HG03521 (cell line): ENCODE measurements at regions not wholly inside any gene's neighbourhood (a gene's known extent, or its start where the extent isn't known, plus 50 kb on each side); places are given as distances from the start of the nearest gene placed in this dataset.
"Not testable (repeated sequence)": the region's sequence is repeated elsewhere in the genome, so short reads cannot be mapped to it uniquely, and the experiment has no call there.

Experiments used
- ATAC-seq: cut with Tn5 transposase; IDR thresholded peaks from one replicate; pipeline ENCODE4 v1.9.1; 2021; ENCODE audit warnings: mild to moderate bottlenecking, moderate library complexity; ENCODE audit not compliant: unreplicated experiment

DNA sequence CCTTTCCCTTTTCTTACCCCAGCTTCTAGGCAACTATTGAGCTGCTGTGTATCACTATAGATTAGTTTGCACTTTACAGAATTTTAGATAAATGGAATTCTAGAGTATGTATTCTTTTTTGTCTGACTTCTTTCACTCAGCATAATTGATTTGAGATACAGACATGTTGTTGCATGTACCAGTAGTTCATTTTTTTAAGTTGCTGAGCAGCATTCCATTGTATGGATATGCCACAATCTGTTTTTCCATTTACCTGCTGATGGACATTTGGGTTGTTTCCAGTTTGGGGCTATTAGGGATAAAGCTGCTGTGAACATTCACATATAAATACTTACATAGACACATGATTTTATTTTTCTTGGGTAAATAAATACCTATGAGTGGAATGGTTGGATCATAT, 135.7 kb downstream of the IGF1 start:
- ATAC-seq: no peak

DNA sequence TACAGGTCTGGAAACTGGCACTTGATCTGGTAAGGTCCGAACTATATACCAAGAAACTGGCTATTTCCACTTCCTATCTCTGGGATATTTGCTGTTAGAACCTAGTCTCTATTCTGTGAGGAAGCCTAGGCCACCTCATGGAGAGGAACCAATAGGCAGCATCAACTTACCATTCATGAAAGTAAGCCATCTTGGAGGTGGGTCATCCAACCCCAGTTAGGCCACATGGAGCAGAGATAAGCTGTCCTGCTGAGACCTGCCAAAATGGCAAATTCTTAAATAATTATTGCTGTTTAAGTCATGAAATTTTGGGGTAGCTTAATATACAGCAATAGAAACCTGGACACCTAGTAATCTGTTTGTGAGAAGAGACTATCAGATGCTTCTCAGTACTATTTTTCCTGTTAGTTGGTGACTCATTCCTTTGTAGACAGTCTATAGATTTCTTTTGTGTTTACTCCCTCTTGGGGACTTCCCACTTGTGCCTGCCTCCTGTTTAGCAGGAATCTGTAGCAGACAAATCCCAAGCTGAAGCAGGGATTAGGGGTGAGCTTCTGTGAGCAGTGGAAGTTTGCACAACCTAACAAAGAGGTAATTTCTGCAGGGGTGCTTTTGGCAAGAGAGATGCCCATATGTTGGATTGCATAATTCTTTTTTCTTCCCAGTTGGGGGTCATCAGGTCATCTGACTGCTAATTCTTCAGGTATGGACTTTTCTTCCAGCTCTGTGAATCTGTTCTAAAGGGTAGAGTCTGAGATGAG, 136.8 kb downstream of the IGF1 start:
- no peak for ATAC-seq

DNA sequence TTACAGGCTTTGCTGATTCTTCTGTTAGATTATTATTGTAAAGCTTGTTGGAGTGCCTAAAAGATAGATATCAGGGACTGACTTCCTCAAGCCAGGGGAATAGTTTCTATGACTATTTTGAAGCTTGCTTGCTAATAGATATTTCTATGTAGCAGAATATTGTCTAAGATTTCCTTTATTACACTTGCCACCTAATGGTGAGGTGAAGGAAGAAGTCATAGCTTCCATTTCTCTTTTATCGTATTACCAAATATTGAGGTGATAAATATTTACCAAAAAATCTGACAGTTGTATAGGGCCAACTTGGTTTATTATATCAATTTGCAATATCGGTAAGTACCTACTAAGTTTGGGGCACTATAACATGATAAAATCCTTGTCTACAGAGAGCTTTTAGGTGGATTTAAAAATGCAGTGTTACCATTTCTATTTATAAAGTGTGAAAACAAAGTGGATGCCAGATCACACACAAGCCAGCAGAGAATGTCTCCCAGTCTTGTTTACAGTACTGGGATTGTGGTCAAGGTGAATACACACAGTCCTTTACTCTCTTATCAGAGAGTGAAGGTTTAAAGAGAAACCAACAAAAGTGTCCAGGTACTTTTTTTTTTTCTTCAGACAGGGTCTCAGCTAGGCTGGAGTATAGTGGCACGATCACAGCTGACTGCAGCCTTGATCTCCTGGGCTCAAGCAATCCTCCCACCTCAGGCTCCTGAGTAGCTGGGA, 137.9 kb downstream of the IGF1 start:
- ATAC-seq: no peak

DNA sequence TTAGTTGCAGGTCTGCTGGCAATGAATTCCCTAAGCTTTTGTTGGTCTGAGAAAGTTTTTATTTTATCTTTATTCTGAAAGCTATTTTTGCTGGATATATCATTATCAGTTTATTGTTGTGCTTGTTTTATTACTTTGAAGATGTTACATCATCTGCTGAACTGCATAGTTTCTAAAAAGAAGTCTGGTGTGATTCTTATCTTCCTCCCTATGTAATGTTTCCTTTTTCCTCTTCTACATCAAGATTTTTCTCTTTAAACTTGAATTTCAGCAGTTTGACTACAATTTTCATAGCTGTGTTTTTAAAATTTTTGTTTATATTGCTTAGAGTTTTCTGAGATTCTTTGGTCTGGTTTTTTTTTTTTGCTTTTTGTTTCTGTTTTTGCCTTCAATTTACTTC, 137.1 kb upstream of the PMCH start:
- no peak for ATAC-seq

DNA sequence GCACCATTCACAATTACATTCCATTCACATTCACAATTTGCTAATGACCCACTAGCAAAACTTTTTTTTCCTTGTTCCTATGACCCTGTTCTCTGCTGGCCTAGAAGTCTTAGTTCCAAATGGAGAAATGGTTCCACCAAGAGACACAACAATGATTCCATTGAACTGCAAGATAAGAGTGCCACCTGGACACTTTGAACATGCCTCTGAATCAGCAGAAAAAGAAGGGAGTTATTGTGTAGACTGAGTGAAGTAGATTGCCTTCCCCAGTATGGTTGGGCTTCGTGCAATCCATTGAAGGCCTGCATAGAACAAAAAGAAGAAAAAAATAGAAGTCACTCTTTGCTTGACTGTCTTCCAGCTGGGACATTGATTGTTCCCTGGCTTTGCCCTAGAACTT, 133.8 kb upstream of the PMCH start:
- no peak for ATAC-seq

DNA sequence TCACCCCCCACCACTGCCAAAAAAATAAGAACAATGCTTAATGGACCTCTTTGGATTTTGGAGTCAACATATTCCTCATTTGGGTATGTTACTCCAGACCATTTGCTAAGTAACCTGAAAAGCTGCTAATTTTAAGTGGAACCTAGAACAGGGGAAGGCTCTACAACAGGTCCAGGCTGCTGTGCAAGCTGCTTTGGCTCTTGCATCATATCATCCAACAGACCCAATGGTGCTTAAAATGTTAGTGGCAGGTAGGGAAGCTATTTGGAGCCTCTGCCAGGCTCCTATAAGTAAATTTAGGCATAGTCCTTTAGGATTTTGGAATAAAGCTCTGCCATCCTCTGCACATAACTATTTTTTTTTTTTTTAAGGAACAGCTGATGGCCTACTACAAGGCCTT, 132.2 kb upstream of the PMCH start:
- ATAC-seq: no peak

- no peak for ATAC-seq
Measured at GRCh38 chr12:102326982-102327381, 129.3 kb upstream of the PMCH start.

DNA sequence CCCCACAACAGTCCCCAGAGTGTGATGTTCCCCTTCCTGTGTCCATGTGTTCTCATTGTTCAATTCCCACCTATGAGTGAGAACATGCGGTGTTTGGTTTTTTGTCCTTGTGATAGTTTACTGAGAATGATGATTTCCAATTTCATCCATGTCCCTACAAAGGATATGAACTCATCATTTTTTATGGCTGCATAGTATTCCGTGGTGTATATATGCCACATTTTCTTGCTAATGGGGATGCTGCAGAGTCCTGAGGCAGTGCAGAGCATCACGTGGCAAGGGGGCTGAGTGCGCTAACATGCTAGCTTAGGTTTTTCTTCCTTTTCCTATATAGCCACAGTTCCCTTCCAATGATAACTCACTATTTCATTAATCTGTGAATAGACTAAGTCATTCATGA, 127.5 kb upstream of the PMCH start:
- ATAC-seq: not testable (repeated sequence)

DNA sequence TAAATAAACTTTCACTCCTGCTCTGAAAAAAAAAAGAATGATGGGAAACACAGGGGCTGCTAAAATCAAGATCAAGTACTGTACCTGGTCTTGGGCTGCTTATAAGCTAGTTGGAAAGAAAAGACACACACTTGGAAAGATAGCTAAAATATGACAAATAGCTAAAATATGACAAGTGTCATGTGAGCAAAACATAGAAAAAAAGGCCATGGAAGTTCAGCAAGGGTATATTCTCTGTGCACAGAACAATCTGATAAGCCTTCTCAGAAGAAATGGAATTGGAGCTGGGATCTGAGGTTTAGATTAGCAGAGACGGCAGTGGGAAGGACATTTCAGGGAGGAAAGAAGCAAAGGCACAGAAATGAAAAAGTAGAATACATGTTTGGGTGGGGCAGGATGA, 126.2 kb upstream of the PMCH start:
- no peak for ATAC-seq

GRCh38 chr12:102322254-102322653, 124.6 kb upstream of the PMCH start:
- ATAC-seq: no peak

GRCh38 chr12:102321305-102322082, 123.9 kb upstream of the PMCH start:
- no peak for ATAC-seq

- ATAC-seq: no peak
Measured at GRCh38 chr12:102317155-102317554, 119.5 kb upstream of the PMCH start.

DNA sequence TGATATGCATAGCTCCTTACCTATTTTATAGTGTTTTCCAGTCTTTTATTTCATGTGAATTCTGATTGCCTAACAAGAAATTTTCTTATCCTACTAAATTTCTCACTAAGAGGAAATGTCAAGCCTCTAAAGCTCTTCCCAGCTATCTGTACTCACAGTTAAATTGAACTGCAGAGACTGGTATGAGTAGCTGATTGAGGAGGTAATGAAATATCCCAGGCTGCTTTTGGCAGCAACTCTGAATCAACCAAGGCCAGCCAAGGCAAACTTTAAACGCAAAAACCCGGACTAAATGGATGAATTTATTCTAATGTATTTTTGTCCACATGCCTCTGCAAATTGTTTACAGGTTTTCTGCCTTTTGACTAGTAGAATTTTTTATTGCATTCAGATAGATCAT, 119.1 kb upstream of the PMCH start:
- no peak for ATAC-seq

GRCh38 chr12:102314821-102315220, 117.2 kb upstream of the PMCH start:
- no peak for ATAC-seq

- ATAC-seq: not testable (repeated sequence)
Measured at GRCh38 chr12:102313116-102313971, 115.7 kb upstream of the PMCH start.

DNA sequence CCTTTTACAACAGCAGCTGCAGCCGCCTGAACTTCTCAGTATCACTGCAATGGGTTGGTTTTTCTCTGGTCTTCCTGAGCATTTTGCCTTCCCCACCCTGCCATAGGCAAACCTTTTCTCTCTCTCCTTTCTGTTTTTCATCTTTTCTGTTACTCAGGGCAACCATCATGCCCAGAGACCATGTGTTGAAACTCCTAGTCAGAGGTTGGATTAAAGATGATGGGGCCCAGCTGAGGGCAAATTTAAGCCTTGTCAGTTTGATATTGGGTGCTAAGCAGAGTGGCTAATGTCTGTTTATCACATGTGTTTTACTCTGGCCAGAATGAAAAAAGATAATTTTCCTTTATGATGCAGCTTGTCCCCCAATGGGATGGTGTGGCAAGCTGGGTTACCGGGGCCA, 107.9 kb upstream of the PMCH start:
- no peak for ATAC-seq

GRCh38 chr12:102304667-102305066, 107.0 kb upstream of the PMCH start:
- ATAC-seq: not testable (repeated sequence)

DNA sequence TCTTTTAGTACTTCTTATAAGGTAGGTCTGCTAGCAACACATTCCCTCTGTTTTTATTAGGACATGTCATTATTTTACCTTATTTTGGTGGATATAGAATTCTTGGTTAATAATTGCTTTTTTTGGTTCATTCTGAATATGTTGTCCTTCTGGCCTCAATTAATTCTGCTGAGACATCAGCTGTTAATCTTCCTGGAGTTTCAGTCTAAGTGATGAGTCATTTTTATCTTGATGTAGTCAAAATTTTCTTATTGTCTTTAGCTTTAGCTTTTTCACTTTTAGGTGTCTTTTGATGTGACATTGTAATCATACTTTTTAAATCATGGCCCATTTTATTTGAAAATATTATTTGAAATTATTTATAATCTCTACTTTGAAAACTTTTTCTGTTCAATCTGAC, 104.9 kb upstream of the PMCH start:
- ATAC-seq: no peak

DNA sequence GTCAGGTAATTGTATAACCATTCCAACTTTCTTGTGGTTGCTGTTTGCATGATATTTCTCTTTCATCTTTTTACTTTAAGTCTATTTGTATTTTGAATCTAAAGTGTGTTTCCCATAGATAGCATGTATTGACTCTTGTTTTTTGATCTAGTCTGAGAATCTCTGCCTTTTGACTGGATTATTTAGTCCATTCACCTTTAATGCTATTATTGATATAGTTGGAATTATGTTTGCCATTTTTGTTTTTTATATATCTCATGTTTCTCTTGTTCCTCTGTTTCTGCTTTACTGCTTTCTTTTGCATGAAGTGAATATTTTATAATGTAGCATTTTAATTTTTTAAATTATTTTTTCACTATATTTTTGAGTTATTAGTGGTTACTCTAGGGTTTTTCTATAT, 103.9 kb upstream of the PMCH start:
- no peak for ATAC-seq

DNA sequence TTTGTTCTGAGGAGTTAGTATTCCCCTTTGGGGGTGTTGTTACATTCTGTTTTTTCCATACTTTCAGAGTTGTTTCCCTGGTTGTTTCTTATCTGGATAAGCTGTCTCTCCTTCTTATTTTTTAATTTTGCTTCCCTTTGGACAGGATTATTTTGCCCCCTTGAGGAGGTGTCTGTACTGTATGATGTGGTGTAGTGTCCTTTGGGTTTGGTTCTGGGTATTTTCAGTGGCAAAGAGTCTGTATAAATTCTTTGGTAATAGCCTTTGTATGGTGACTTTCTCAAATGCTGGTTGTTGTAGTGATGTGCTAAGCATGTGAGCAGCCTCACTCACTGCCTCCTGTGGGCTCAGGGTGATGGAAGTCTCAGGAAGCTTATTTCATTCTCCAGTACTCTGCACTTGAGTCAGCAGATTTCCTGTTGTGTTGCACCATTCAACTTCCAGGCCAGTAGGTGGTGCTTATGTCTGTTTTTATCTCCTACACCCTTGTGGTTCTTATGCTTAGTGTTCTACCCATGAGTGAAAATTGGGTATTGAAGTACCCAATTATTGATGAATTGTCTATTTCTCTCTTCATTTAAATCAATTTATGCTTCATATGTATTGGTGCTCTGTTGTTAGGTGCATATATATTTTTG, 103.3 kb upstream of the PMCH start:
- peak; percentile 89 for ATAC-seq
